GM18873 (cell line): ENCODE measurements at regions not wholly inside any gene's neighbourhood (a gene's known extent, or its start where the extent isn't known, plus 50 kb on each side); places are given as distances from the start of the nearest gene placed in this dataset.

ENCODE experiments used
- ATAC-seq: cut with Tn5 transposase; IDR thresholded peaks from one replicate; pipeline ENCODE4 v1.9.1; 2021; ENCODE audit warnings: mild to moderate bottlenecking, moderate library complexity, moderate number of reproducible peaks; ENCODE audit not compliant: unreplicated experiment, low FRiP score

DNA sequence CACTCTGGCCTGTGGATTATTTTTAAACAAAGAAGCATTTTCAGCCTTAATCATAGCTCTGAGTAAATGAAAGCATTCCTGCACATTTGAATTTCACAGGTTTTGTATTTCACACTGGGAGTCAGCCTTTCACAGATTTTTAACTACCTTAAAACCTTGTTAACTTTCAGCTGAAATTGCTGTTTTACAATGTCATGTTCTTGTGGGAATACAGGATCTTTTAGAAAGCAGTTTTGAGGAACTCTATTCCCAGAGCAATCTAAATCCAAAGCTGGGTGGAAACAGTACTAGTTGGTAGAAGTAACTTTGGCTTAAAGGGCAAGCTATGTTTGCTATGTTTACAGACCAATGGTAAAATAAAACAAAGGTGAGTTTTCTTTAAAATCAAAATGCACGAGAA lies 600.6 kb downstream of the KCNJ2 start:
- no peak for ATAC-seq

DNA sequence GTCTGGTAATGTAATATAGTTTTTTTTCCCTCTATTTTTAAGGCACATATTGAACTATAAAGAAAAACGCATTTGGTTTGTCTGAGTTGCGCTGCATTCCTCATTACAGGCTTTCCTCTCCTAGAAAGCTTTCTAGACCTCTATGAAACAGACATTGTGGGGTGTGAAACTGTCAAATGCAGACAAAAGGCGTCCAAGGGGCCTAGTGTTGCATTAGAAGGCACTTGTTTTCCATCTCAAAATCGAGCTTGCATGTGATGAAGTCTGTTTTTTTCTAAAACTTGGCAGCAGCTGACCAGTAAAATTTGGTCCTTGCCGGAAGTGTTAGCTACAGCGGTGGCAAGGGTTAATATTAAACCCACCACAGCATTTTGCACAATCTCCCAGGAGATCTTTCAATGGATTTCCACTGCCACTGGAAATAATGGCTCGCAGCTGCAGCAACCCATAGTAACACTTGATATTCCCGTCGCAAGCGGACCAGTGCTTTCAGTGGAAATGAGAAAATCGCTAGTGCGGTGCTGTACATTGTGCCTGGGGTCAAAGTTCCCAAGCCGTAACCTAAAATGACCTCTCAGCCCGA lies 602.6 kb downstream of the KCNJ2 start:
- ATAC-seq = no peak

- no peak for ATAC-seq
Measured at GRCh38 chr17:70772761-70773160, 603.4 kb downstream of the KCNJ2 start.

DNA sequence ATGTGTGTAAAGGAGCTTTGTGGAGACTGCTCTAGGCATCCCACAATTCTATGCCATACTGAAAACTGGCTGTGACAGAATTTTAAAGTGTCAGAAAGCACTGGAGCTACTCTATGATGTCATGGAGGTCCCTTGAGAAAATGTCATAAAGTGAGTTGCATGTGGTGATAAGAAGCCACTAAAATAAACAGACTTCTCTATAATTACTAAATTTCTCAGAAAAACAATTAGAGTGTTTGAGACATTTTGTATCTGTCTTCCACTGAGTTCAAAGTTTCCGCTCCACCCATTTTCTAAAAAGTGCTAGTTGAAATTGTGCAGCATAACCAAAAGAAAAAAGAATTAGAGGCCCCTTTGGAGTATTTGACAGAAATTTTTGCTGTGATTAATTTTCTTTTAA lies 603.9 kb downstream of the KCNJ2 start:
- no peak for ATAC-seq

DNA sequence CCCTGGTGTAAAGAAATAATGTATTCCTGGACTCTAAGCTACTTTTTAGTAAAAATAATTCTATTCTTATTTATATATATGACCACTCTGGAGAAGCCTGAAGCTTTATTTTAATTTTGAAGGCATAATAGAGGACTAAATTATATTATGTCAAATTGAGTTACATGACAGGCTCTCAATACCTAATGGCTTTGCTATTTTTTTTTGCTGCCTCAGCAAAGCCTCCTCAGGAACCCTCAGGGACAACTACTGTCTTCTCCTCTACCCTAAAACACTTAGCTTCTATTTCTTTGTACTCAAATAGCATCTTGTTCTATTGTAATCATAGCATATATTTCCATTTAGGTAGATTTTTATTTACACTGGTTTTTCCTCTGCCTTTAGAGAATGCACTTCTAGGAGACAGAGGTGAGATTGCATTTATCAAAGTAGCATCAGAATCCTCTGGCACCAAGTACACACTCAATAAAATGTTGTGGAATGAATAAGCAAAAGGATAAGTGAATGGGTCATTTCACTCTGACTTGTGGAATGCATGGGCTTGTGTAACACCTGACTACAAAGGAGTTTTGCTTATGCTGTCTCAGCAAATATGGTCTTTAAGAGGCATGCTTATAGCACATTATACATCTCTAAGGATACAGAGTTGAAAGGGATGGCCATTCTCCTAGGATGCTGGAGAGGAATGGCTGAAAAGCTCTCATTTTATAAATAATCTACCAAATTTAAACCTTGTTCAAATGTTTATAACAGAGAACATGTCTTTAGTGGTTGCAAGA lies 605.2 kb downstream of the KCNJ2 start:
- no peak for ATAC-seq

DNA sequence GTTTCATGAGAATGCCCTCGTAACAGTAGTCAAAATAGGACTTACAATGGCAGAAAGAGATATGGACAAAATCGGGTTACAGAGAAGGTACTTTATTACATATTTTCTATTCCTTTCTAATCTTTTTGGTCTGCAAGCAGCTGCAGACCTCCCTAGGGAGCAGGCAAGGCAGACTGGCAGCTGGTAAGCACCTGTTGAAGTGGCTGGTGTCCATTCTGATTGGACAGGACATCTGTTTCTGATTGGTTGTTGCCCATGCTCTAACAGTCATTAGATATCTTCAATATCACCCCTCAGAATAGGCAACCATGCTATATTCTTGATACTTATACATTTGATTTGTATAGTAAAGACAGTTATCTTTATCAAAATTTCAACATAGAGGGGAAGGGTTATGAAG lies 606.3 kb downstream of the KCNJ2 start:
- no peak for ATAC-seq

- no peak for ATAC-seq
Measured at GRCh38 chr17:70776441-70776840, 607.1 kb downstream of the KCNJ2 start.

DNA sequence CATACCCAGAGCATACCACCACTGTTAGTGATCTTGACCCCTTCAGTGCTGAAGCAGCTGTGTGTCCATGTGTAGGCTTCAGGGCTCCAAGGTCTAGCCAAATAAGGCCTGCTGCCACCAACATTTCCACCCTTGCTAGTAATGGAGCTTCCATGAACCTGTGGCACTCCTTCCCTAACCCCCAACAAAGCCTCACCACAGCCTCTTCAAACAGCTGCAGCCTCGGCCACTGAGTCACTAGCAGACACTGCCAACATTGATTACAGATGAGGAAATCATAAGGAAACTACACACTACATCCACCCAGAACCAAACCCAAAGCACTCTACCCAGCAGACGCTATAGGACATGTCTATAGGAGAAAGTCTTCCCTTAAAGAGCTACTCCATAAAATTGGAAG lies 610.7 kb downstream of the KCNJ2 start:
- ATAC-seq = no peak

GRCh38 chr17:70786081-70786480 lies 616.7 kb downstream of the KCNJ2 start:
- ATAC-seq = no peak

GRCh38 chr17:70787721-70788300 lies 618.5 kb downstream of the KCNJ2 start:
- ATAC-seq = no peak

DNA sequence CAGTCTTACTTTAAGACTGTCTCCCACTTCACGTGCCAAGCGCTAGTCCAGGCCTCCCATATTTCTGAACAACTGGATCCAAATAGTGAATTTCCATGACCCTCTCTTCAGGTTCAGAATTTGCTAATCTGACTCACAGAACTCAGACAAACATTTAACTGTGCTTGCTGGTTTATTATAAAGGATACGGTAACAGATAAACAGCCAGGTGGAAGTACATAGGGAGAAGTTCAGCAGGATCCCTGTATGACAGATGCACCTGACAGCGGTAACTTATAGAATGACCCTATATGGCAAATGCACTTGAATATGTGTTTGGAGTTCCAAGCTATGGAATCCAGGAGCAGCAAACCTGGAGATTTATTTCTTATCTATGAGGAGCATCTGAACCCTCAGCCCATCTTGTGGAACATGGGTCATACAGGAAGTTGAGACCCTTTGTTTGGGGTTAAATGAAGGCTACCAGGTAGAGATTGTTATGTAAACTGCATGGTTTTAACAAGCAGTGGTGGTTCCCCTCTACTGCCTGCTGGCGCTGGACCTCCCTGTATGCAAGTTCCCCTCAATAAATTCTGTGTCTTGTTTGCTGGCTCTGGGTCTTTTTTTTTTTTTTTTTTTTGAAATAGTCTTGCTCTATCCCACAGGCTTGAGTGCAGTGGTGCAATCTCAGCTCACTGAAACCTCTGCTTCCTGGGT lies 622.6 kb downstream of the KCNJ2 start:
- no peak for ATAC-seq

DNA sequence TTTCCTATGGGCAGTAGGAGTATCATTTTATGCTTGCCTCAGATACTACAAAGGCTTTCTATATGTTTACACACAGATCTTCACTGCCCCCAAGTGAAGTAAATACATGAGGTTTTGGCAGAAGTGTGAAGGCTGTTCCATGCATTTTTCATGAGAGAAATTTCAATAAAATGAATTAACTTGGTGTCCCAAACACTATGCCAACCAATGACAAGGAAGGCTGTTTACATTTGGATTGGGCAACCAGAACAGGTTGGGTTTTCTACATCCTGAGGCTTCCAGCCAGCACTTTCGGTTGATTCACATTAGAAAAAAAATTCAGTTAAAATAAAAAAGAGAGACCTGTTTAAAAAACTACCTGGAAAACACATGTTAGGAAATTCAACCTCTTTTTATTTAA lies 625.4 kb downstream of the KCNJ2 start:
- no peak for ATAC-seq

DNA sequence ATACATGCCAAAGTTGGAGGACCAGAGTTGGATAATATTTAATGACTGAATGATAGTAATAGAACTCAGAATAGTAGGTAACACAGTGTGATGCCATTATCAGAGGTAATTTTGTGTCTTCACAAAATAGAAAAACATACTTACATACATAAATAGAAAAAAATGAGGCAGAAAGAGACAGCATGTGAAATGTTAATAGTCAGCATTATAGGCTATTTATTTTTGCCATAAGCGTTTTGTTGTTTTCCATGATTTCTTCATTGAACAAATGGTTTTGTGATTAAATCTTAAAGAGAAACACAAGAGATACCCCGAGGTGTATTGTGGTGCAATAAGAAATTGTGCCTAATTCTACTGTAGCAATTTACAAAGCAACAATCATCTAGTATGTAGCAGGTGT lies 626.3 kb downstream of the KCNJ2 start:
- no peak for ATAC-seq

GRCh38 chr17:70796757-70797156 lies 627.4 kb downstream of the KCNJ2 start:
- no peak for ATAC-seq

DNA sequence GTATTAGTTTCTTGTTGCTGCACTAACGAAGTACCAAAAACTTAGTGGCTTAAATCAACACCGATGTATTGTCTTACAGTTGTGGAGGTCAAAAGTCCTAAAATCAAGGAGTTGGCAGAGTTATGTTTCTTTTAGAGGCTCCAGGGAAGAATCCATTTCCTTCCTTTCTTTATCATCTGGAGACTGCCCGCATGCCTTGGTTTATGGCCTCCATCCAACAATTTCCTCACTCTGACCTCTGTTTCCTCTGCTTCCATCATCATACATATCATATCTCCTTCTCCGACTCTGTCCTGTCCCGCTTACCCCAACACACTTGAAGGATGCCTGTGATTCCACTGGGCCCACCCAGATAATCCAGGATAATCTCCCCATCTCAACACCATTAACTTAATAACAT lies 627.8 kb downstream of the KCNJ2 start:
- ATAC-seq = no peak

DNA sequence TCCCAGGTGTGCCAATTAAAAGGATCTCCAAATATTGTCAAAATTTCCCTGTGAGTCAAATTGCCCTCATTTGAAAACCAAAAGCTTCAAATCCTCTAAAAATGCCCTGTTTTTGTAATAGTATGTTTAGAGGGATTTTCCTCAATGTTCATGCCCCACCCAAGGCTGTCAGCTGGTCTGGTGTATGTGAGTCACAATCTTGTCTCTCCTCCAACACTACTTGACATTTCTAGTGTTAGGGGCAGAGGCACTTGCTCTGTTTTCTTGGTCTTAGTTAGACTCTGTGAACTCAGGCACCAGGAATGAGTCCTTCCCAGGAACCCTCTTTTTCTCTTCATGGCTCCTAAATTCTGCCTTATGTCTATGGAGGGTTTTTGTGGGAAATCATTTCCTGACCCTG lies 634.8 kb downstream of the KCNJ2 start:
- ATAC-seq = no peak

GRCh38 chr17:70808596-70808995 lies 639.3 kb downstream of the KCNJ2 start:
- no peak for ATAC-seq

GRCh38 chr17:70810609-70811008 lies 641.3 kb downstream of the KCNJ2 start:
- no peak for ATAC-seq

DNA sequence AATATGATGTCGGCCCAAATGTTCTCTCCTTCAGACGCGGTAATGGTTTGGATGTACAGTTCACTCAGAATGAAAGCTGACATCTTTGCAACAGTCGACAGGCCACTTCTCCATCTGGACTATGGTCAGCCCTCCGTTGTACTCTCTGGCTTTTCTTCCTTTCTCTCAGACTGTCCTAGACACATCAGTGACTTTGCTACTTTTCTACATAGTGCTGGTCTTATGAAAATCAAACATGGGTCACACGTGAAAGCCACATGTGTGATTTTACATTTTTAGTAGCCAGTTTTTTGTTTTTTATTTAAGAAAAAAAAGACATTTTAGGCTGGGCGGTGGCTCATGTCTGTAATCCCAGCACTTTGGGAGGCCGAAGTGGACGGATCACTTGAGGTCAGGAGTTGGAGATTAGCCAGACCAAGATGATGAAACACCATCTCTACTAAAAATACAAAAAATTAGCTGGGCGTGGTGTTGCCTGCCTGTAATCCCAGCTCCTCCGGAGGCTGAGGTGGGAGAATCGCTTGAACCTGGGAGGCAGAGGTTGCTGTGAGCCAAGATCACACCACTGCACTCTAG lies 644.1 kb downstream of the KCNJ2 start:
- ATAC-seq = no peak

DNA sequence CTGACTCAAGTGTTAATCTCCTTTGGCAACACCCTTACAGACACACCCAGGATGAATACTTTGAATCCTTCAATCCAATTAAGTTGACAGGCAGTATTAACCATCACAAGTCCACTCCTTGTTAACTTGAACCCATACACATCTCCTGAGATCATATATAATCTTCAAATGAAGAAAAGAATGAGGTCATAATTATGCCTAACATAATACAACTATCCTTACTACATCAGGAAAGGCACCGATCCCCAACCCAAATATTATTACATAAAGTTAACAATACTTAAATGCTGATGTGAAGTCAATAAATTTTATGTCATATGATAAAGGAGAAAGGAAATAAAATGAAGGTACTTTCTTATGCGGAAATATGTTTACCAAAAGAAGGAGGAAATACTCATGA lies 649.9 kb downstream of the KCNJ2 start:
- no peak for ATAC-seq

DNA sequence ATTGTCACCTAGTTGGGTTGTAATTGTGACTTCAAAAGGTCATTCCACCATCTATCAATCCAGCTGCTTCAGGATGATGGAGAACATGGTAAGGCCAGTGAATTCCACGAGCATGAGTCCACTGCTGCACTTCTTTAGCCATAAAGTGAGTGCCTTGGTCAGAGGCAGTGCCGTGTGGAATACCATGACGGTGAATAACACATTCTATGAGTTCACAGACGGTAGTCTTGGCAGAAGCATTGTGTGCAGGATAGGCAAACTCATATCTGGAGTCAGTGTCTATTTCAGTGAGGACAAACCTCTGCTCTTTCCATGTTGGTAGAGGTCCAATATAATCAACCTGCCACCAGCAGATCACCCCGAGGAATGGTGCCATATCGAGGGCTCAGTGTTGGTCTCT lies 650.9 kb downstream of the KCNJ2 start:
- no peak for ATAC-seq
